ENCODE measurements at regions not wholly inside any gene's neighbourhood (a gene's known extent, or its start where the extent isn't known, plus 50 kb on each side); places are given as distances from the start of the nearest gene placed in this dataset.

DNA sequence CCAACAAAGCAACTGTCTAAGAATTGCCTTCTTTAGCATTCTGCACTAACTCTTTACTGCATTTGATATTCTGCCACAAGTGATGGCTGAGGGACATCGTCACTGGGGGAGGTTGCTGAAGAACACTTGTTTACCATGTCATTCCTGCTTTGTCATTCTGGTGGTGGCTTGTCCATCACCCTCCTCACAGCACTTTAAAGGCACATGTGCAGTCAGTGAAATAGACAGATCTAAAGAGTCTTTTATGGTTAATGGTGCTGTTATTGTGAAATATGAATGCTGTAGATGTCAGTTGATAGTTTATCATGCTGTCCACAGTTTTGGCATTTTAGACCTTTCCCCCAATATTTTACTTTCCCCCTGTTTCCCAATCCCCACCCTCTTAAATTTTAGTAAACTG, 120.9 kb upstream of the TSC22D1 start:
- no peak for DNase-seq
- TF ChIP-seq POLR2A (IDR thresholded peaks at IDR 0.05): no peak
- TF ChIP-seq, protein P1, sequence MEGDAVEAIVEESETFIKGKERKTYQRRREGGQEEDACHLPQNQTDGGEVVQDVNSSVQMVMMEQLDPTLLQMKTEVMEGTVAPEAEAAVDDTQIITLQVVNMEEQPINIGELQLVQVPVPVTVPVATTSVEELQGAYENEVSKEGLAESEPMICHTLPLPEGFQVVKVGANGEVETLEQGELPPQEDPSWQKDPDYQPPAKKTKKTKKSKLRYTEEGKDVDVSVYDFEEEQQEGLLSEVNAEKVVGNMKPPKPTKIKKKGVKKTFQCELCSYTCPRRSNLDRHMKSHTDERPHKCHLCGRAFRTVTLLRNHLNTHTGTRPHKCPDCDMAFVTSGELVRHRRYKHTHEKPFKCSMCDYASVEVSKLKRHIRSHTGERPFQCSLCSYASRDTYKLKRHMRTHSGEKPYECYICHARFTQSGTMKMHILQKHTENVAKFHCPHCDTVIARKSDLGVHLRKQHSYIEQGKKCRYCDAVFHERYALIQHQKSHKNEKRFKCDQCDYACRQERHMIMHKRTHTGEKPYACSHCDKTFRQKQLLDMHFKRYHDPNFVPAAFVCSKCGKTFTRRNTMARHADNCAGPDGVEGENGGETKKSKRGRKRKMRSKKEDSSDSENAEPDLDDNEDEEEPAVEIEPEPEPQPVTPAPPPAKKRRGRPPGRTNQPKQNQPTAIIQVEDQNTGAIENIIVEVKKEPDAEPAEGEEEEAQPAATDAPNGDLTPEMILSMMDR (IDR thresholded peaks at IDR 0.05): no peak
- H3K9me3 ChIP-seq: no peaks in the 10 kb centered on the region
- H3K4me1 ChIP-seq: no peaks in the 10 kb centered on the region
- H3K27me3 ChIP-seq: no peaks in the 10 kb centered on the region
- no peaks in the 10 kb centered on the region for H3K36me3 ChIP-seq
- no peak overlapping the region for H3K27ac ChIP-seq
- intact Hi-C loops (cut with DNase I; ENCODE audit: low total_unique reads): no loop called here
- no peak overlapping the region for H3K4me3 ChIP-seq

DNA sequence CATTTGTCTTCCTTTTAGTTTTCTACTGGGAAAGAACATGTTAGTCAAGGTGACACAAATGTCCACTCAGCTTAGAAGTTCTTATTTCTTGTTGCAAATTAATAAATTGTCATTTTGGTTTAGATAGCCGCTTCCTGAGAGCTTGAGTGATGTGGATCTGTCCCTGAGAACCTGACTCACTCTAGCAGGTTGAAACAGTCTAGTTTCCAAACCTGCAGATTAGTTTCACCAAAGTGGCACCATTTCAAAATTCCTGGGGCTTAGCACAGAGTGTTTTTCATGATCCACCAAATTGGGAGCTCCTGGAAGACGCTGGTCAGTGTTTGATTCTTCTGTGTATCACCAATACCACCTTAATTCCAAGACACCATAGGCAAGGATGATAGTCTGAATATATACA, 119.4 kb upstream of the TSC22D1 start:
- intact Hi-C loops (cut with DNase I; ENCODE audit: low total_unique reads): no loop called here
- H3K27ac ChIP-seq: no peak overlapping the region
- no peak overlapping the region for H3K4me3 ChIP-seq
- TF ChIP-seq, protein P1 (IDR thresholded peaks at IDR 0.05): no peak
- TF ChIP-seq POLR2A (IDR thresholded peaks at IDR 0.05): no peak
- DNase-seq: no peak
- no peaks in the 10 kb centered on the region for H3K9me3 ChIP-seq
- H3K36me3 ChIP-seq: no peaks in the 10 kb centered on the region
- H3K27me3 ChIP-seq: no peaks in the 10 kb centered on the region
- no peaks in the 10 kb centered on the region for H3K4me1 ChIP-seq

DNA sequence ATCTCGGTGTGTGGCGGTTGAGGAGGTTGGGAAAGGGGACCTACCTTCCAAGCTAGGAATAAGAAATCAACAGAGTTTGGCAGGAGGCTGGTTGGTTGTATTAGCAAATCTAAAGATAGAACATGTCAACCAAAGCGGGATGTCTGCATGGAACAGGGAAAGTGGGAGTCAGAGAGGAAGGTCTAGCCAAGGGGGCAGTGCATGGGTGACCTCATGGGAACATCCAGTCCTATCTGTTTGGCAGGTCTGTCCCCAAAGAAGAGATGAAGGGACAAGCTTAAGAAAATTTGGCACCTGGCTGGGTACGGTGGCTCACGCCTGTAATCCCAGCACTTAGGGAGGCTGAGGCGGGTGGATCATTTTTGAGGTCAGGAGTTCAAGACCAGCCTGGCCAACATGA, 118.7 kb upstream of the TSC22D1 start:
- H3K9me3 ChIP-seq: no peaks in the 10 kb centered on the region

DNA sequence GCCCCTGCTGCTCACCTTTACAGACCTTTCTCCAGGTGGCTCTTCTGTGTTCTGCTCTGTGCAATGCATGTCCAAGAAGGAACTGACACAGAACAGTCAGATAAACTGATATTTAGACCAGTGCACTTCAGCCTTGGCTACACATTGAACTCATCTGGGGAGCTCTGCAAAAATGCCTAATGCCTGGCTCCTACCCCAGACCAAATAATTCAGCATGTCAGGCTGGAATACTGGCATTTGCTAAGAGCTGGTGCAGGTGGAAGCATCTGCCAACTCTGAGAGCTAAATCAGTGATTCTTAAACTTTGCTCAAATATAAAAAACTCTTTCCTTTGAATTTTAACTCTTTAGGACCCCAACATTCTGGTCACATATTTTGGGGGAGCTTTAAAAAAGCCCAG, 118.2 kb upstream of the TSC22D1 start:
- no peak for DNase-seq
- no peaks in the 10 kb centered on the region for H3K27me3 ChIP-seq
- H3K36me3 ChIP-seq: no peaks in the 10 kb centered on the region
- TF ChIP-seq, protein P1 (IDR thresholded peaks at IDR 0.05): no peak
- no peak for TF ChIP-seq POLR2A (IDR thresholded peaks at IDR 0.05)
- intact Hi-C loops (cut with DNase I; ENCODE audit: low total_unique reads): no loop called here
- no peaks in the 10 kb centered on the region for H3K4me1 ChIP-seq
- no peak overlapping the region for H3K4me3 ChIP-seq
- H3K27ac ChIP-seq: no peak overlapping the region
- no peaks in the 10 kb centered on the region for H3K9me3 ChIP-seq

More for the DNA sequence above, 118.7 kb upstream of the TSC22D1 start:
- TF ChIP-seq, protein P1 (IDR thresholded peaks at IDR 0.05): no peak
- TF ChIP-seq POLR2A (IDR thresholded peaks at IDR 0.05): no peak
- no peaks in the 10 kb centered on the region for H3K4me1 ChIP-seq
- no peaks in the 10 kb centered on the region for H3K27me3 ChIP-seq
- no peaks in the 10 kb centered on the region for H3K36me3 ChIP-seq
- intact Hi-C loops (cut with DNase I; ENCODE audit: low total_unique reads): no loop called here
- H3K27ac ChIP-seq: no peak overlapping the region
- H3K4me3 ChIP-seq: no peak overlapping the region
- no peak for DNase-seq

DNA sequence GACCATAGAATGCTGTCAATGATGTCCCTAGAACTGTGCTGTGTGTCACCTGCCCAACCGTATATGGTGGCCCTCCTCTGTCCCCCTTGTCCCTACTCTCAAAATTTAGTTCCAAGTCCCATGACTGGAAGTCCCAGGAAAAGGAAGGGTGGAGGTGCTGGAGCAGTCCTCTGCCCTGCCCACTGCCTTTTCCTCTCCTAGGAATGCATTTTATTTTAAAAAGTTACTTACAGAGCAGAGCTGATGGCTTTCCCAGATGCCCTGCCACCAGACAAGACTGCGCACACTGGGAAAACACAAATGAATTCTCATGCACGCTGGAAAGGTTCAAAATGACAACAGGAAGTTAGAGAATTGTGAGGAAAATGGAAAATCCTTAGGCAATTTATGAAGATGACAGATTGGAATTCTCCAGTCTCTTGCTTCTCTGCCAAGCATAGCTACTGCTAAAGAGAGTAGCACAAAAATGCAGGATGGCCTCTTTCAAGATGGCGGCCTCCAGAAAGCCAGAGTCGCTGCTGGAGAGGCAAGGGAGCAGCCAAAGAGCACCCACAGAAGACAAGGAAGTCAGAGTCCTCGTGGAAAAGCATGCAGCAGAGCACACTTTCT, 117.1 kb upstream of the TSC22D1 start:
- TF ChIP-seq POLR2A (IDR thresholded peaks at IDR 0.05): no peak
- TF ChIP-seq, protein P1 (IDR thresholded peaks at IDR 0.05): no peak
- no peaks in the 10 kb centered on the region for H3K4me1 ChIP-seq
- DNase-seq: no peak
- H3K4me3 ChIP-seq: no peak overlapping the region
- no peak overlapping the region for H3K27ac ChIP-seq
- H3K27me3 ChIP-seq: no peaks in the 10 kb centered on the region
- no peaks in the 10 kb centered on the region for H3K9me3 ChIP-seq
- intact Hi-C loops (cut with DNase I; ENCODE audit: low total_unique reads): no loop called here
- no peaks in the 10 kb centered on the region for H3K36me3 ChIP-seq
